ENCODE measurements at regions not wholly inside any gene's neighbourhood (a gene's known extent, or its start where the extent isn't known, plus 50 kb on each side); places are given as distances from the start of the nearest gene placed in this dataset.
"Not testable (repeated sequence)": the region's sequence is repeated elsewhere in the genome, so short reads cannot be mapped to it uniquely, and the experiment has no call there.

GRCh38 chr3:150323770-150324169 lies 84.3 kb upstream of the TSC22D2 start:
- POLR2A ChIA-PET (ENCODE audit: low non-redundant PET), result interaction anchor here (0.5 kb wide), 1 partner anchor 9 kb away, joined by 3 read pairs; no protein-coding TSS in a partner anchor
- CTCF ChIA-PET, result no interaction called here
- no peak for DNase-seq (ENCODE audit: low spot score)
- no peak overlapping the region for H3K27ac ChIP-seq
- TF ChIP-seq, protein P1, sequence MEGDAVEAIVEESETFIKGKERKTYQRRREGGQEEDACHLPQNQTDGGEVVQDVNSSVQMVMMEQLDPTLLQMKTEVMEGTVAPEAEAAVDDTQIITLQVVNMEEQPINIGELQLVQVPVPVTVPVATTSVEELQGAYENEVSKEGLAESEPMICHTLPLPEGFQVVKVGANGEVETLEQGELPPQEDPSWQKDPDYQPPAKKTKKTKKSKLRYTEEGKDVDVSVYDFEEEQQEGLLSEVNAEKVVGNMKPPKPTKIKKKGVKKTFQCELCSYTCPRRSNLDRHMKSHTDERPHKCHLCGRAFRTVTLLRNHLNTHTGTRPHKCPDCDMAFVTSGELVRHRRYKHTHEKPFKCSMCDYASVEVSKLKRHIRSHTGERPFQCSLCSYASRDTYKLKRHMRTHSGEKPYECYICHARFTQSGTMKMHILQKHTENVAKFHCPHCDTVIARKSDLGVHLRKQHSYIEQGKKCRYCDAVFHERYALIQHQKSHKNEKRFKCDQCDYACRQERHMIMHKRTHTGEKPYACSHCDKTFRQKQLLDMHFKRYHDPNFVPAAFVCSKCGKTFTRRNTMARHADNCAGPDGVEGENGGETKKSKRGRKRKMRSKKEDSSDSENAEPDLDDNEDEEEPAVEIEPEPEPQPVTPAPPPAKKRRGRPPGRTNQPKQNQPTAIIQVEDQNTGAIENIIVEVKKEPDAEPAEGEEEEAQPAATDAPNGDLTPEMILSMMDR (conservative IDR thresholded peaks at IDR 0.05; ENCODE audit: low read depth), result no peak

GRCh38 chr3:150323091-150323490 lies 85.0 kb upstream of the TSC22D2 start:
- DNase-seq (ENCODE audit: low spot score); CTCF ChIA-PET; POLR2A ChIA-PET (ENCODE audit: low non-redundant PET); H3K27ac ChIP-seq: not testable (repeated sequence)

DNA sequence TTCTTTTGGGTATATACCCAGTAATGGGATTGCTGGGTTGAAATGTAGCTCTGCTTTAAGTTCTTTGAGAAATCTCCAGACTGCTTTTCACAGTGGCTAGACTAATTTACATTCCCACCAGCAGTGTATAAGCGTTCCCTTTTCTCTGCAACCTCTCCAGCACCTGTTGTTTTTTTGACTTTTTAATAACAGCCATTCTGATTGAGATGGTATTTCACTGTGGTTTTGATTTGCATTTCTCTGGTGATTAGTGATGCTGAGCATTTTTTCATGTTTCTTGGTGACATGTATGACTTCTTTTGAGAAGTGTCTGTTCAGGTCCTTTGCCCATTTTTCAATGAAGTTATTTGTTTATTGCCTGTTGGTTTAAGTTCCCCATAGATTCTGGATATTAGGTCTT lies 87.1 kb upstream of the TSC22D2 start:
- H3K27ac ChIP-seq; DNase-seq (ENCODE audit: low spot score); POLR2A ChIA-PET (ENCODE audit: low non-redundant PET): not testable (repeated sequence)
- CTCF ChIA-PET, result interaction anchor here (0.6 kb wide), 1 partner anchor 11 kb away, joined by 3 read pairs; no protein-coding TSS in a partner anchor

GRCh38 chr3:150319900-150320299 lies 88.2 kb upstream of the TSC22D2 start:
- no peak overlapping the region for H3K27ac ChIP-seq
- DNase-seq (ENCODE audit: low spot score), result peak; percentile 92
- TF ChIP-seq, protein P1 (conservative IDR thresholded peaks at IDR 0.05; ENCODE audit: low read depth), result no peak
- ChIA-PET CTCF (no interaction called here), POLR2A (ENCODE audit: low non-redundant PET) (no interaction called here)

- H3K27ac ChIP-seq, result no peak overlapping the region
- POLR2A ChIA-PET (ENCODE audit: low non-redundant PET), result no interaction called here
- TF ChIP-seq, protein P1 (conservative IDR thresholded peaks at IDR 0.05; ENCODE audit: low read depth), result no peak
- CTCF ChIA-PET, result interaction anchor here (0.7 kb wide), 1 partner anchor 196 kb away, joined by 3 read pairs; no protein-coding TSS in a partner anchor
- DNase-seq (ENCODE audit: low spot score), result no peak
Measured at GRCh38 chr3:150317469-150317868, 90.6 kb upstream of the TSC22D2 start.

- ChIA-PET POLR2A (ENCODE audit: low non-redundant PET) (no interaction called here), CTCF (interaction anchor here (0.9 to 1.3 kb wide), 2 partner anchors 92 to 94 kb away, joined by 4 to 5 read pairs; partner anchors contain the start of gene TSC22D2)
- H3K27ac ChIP-seq, result no peak overlapping the region
- no peak for DNase-seq (ENCODE audit: low spot score)
- TF ChIP-seq, protein P1 (conservative IDR thresholded peaks at IDR 0.05; ENCODE audit: low read depth), result no peak
Measured at GRCh38 chr3:150315721-150316120, 92.4 kb upstream of the TSC22D2 start.

DNA sequence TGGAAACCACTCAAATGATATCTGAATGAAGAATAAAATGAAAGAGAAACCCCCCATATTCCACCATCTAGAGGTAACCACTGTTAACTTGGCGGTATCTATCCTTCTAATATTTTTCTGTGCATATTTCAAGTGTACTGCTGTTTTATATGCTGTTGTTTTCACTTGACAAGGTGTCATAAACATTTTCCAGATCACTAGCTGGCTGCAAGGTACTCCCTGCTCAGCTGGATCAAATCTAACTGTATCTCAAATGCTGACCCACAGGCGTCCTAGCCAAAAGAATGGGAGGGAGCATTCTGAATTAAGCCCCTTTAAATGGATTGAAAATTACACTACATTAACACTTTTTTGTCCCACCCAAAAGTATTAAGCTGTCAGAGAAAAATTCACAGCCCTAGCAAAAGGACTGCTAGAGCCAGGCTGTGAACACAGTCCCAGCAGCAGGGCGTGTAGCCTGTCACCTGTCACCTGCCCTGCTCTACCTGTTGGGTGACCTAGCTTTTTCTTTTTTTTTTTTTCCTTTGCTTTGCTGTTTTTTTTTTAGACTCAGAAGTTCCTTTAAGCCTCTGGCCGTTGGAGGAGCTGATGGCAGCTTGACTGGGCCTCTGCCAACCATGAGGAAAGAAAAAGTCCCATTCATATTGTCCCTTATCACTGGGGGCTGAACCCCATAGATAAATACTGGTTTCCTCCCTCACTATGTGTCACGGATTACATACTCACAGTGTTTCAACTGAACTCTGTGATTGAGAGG lies 93.7 kb upstream of the TSC22D2 start:
- TF ChIP-seq, protein P1 (conservative IDR thresholded peaks at IDR 0.05; ENCODE audit: low read depth), result no peak
- CTCF ChIA-PET, result interaction anchor here (0.6 to 1.3 kb wide), 6 partner anchors 12 to 178 kb away, joined by 3 to 8 read pairs (median 4); partner anchors contain the start of gene TSC22D2
- DNase-seq (ENCODE audit: low spot score), result no peak
- no peak overlapping the region for H3K27ac ChIP-seq
- POLR2A ChIA-PET (ENCODE audit: low non-redundant PET), result interaction anchor here (0.6 kb wide), 1 partner anchor 10 kb away, joined by 3 read pairs; no protein-coding TSS in a partner anchor

Data from RWPE1 (cell line).